H1 (cell line): ENCODE measurements at regions not wholly inside any gene's neighbourhood (a gene's known extent, or its start where the extent isn't known, plus 50 kb on each side); places are given as distances from the start of the nearest gene placed in this dataset.
A peak's percentile ranks its signal among the peaks of the same experiment; 100 is the strongest.

Experiments
- CTCF ChIA-PET: fragments of 300-600 bp; sonication (Branson Sonifier 250); formaldehyde crosslinking; loops from one replicate; lab custom pipeline; 2021; ENCODE audit not compliant: partially characterized antibody; lab: Charles Lee
- POLR2A ChIA-PET: fragments of 300-600 bp; sonication (Branson Sonifier 250); formaldehyde crosslinking; loops from one replicate; lab custom pipeline; 2021; ENCODE audit warnings: inconsistent platforms; ENCODE audit not compliant: partially characterized antibody; lab: Charles Lee
- DNase-seq, 2 experiments: peaks; one replicate each; pipeline versions ENCODE4 v3.0.0 to v3.0.0-alpha.2; 2010 to 2022; ENCODE audit warnings: low spot score in 2 of 2, low read depth in 1 of 2, mixed read lengths in 1 of 2
- FAIRE-seq: peaks from 2 replicates; lab custom pipeline; 2011; peaks lifted over from hg19 to GRCh38; lab: Jason Lieb, UNC
- H2AFZ ChIP-seq: 2 replicates; pipeline ENCODE4 v1.8.1; 2012; ENCODE audit warnings: low read length, inconsistent platforms
- H2AK5ac ChIP-seq: 2 replicates; pipeline ENCODE4 v1.6.1; 2013; ENCODE audit warnings: low read depth, low read length
- H2BK120ac ChIP-seq: replicated peaks from 2 replicates; pipeline ENCODE3; 2013; ENCODE audit warnings: low read depth, low read length, inconsistent platforms
- H2BK12ac ChIP-seq: 2 replicates; pipeline ENCODE4 v1.6.1; 2013; ENCODE audit warnings: low read depth, low read length
- H2BK15ac ChIP-seq: 2 replicates; pipeline ENCODE4 v1.6.1; 2013; ENCODE audit warnings: low read length
- H2BK20ac ChIP-seq: 2 replicates; pipeline ENCODE4 v1.6.1; 2013; ENCODE audit warnings: low read length
- H2BK5ac ChIP-seq: 2 replicates; pipeline ENCODE4 v1.6.1; 2013; ENCODE audit warnings: low read depth, low read length
- H3K14ac ChIP-seq: 2 replicates; pipeline ENCODE4 v1.6.1; 2013; ENCODE audit warnings: inconsistent platforms; ENCODE audit not compliant: insufficient read length
- H3K18ac ChIP-seq: 2 replicates; pipeline ENCODE4 v1.6.1; 2013; ENCODE audit warnings: low read length; ENCODE audit errors: extremely low read depth
- H3K23ac ChIP-seq: 2 replicates; pipeline ENCODE4 v1.6.1; 2013; ENCODE audit warnings: inconsistent platforms; ENCODE audit not compliant: insufficient read length
- H3K23me2 ChIP-seq: 2 replicates; pipeline ENCODE4 v1.6.1; 2013; ENCODE audit warnings: low read depth, low read length
- H3K27ac ChIP-seq: 2 replicates; pipeline ENCODE4 v1.6.1; 2011; ENCODE audit warnings: low read depth, low read length, inconsistent platforms
- H3K27me3 ChIP-seq, 4 experiments: replicated peaks in 1 of 4; 1 replicate in 1 of 4; 2 replicates in 3 of 4; pipeline versions ENCODE4 v1.6.1 to v1.8.1; 2011 to 2013; ENCODE audit warnings: low read length in 3 of 4, mild to moderate bottlenecking in 3 of 4, inconsistent platforms in 2 of 4, mixed read lengths in 2 of 4, moderate library complexity in 1 of 4; ENCODE audit not compliant: control insufficient read depth in 3 of 4, insufficient read depth in 3 of 4; ENCODE audit errors: extremely low read depth in 1 of 4
- H3K36me3 ChIP-seq, 4 experiments: 2 replicates each; pipeline versions ENCODE4 v1.6.1 to v1.8.1; 2011 to 2013; ENCODE audit warnings: mild to moderate bottlenecking in 4 of 4, low read length in 3 of 4, moderate library complexity in 2 of 4, control low read depth in 1 of 4, inconsistent platforms in 1 of 4; ENCODE audit not compliant: insufficient read depth in 4 of 4, control insufficient read depth in 2 of 4
- H3K4ac ChIP-seq: replicated peaks from 2 replicates; pipeline ENCODE3; 2013; ENCODE audit warnings: low read length, low read depth, mixed read lengths, inconsistent platforms; ENCODE audit not compliant: insufficient read length
- H3K4me1 ChIP-seq, 4 experiments: replicated peaks in 1 of 4; 1 replicate in 1 of 4; 2 replicates in 3 of 4; pipeline versions ENCODE4 v1.6.1 to v1.8.1; 2011 to 2013; ENCODE audit warnings: low read length in 3 of 4, inconsistent platforms in 2 of 4, mixed read lengths in 1 of 4; ENCODE audit not compliant: insufficient read depth in 4 of 4, control insufficient read depth in 3 of 4
- H3K4me2 ChIP-seq, 2 experiments: 2 replicates each; pipeline versions ENCODE4 v1.6.1 to v1.8.1; 2011 to 2013; ENCODE audit warnings: low read depth in 2 of 2, low read length in 2 of 2, control low read depth in 1 of 2, inconsistent platforms in 1 of 2, mild to moderate bottlenecking in 1 of 2; ENCODE audit not compliant: insufficient read depth in 1 of 2
- H3K4me3 ChIP-seq, 4 experiments: fragments of 200-600, 300-600 bp in 1 of 4; sonication (generic), shearing (Covaris generic), sonication (Bioruptor Twin) in 1 of 4; 2 replicates each; pipeline versions ENCODE4 v1.5.1 to v1.8.1; 2011 to 2016; ENCODE audit warnings: low read length in 4 of 4, low read depth in 3 of 4, control low read depth in 2 of 4, inconsistent platforms in 2 of 4, mild to moderate bottlenecking in 2 of 4, mixed read lengths in 1 of 4, moderate library complexity in 1 of 4; ENCODE audit not compliant: insufficient read depth in 2 of 4; ENCODE audit errors: extremely low read depth in 1 of 4
- H3K56ac ChIP-seq: replicated peaks from 2 replicates; pipeline ENCODE3; 2013; ENCODE audit warnings: low read depth, mild to moderate bottlenecking, mixed read lengths, low read length, inconsistent platforms; ENCODE audit not compliant: insufficient read length
- H3K79me1 ChIP-seq: 2 replicates; pipeline ENCODE4 v1.6.1; 2013; ENCODE audit warnings: low read depth, low read length, control low read depth
- H3K79me2 ChIP-seq, 2 experiments: 2 replicates each; pipeline versions ENCODE4 v1.6.1 to v1.8.1; 2012 to 2013; ENCODE audit warnings: low read length in 2 of 2, mild to moderate bottlenecking in 2 of 2, inconsistent platforms in 1 of 2; ENCODE audit not compliant: insufficient read depth in 2 of 2, control insufficient read depth in 1 of 2
- H3K9ac ChIP-seq, 4 experiments: replicated peaks in 1 of 4; 1 replicate in 1 of 4; 2 replicates in 3 of 4; pipeline versions ENCODE4 v1.6.1 to v1.8.1; 2011 to 2013; ENCODE audit warnings: low read depth in 3 of 4, low read length in 3 of 4, control low read depth in 2 of 4, mild to moderate bottlenecking in 2 of 4, moderate library complexity in 2 of 4, inconsistent platforms in 1 of 4; ENCODE audit errors: extremely low read depth in 1 of 4
- H3K9me3 ChIP-seq, 2 experiments: 2 replicates each; pipeline versions ENCODE4 v1.6.1 to v1.8.1; 2012 to 2013; ENCODE audit warnings: mild to moderate bottlenecking in 2 of 2, moderate library complexity in 2 of 2, control low read depth in 1 of 2, inconsistent platforms in 1 of 2, low read depth in 1 of 2, low read length in 1 of 2, mixed read lengths in 1 of 2; ENCODE audit not compliant: insufficient read depth in 2 of 2
- H4K20me1 ChIP-seq, 2 experiments: replicated peaks in 1 of 2; 2 replicates each; pipeline versions ENCODE3 to v1.8.1; 2011 to 2013; ENCODE audit warnings: inconsistent platforms in 2 of 2, low read length in 2 of 2, mild to moderate bottlenecking in 1 of 2; ENCODE audit not compliant: insufficient read depth in 2 of 2, control insufficient read depth in 1 of 2
- H4K5ac ChIP-seq: 2 replicates; pipeline ENCODE4 v1.6.1; 2013; ENCODE audit warnings: low read length, low read depth, mixed read lengths, inconsistent platforms; ENCODE audit not compliant: insufficient read length
- H4K8ac ChIP-seq: 2 replicates; pipeline ENCODE4 v1.8.0; 2013; ENCODE audit warnings: mild to moderate bottlenecking, moderate library complexity, low read length, inconsistent platforms; ENCODE audit not compliant: insufficient read depth; ENCODE audit errors: extremely low read depth
- H4K91ac ChIP-seq: replicated peaks from 2 replicates; pipeline ENCODE3; 2013; ENCODE audit warnings: low read length, mixed read lengths, inconsistent platforms; ENCODE audit not compliant: insufficient read length
- FOSL1 ChIP-seq: IDR thresholded peaks from 2 replicates; pipeline ENCODE4 v1.6.1; 2011; ENCODE audit warnings: mild to moderate bottlenecking, low read depth, low read length, moderate library complexity; ENCODE audit not compliant: insufficient read depth
- JUND ChIP-seq: IDR thresholded peaks from 2 replicates; pipeline ENCODE4 v1.6.1; 2011; ENCODE audit warnings: mild to moderate bottlenecking, improper control_type of control experiment, low read length
- WGBS, 2 experiments: shearing (Covaris generic) in 1 of 2; methylation state at CpG; one replicate each; pipeline versions ENCODE4 v1.1.6 to v1.1.7; 2013 to 2015; ENCODE audit warnings: low lambda C conversion rate in 2 of 2, mixed read lengths in 2 of 2, inconsistent platforms in 1 of 2, low coverage in 1 of 2, missing lambda C conversion rate in 1 of 2; ENCODE audit not compliant: insufficient replicate concordance in 2 of 2, insufficient coverage in 1 of 2, insufficient read length in 1 of 2; ENCODE audit errors: extremely low coverage in 1 of 2, missing lambda C conversion rate in 1 of 2; 5-methylcytosine and 5-hydroxymethylcytosine counted together

DNA sequence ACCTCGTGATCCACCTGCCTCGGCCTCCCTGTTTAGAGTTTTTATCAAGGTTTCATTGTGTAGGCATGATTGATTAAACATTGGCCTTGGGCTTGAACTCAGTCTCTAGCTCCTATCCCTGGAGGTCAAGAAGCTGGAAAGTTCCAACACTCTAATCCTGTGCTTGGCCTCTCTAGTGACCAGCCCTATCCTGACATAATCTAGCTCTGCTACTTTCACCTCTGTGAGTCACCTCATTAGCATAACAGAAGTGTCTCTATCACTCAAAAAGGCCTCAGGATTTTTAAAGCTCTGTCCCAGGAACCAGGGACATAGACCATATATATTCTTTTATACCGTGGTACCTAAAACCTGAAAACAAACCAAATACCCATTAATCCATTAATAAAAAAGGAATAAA, 377.5 kb downstream of the CENPC start:
- Histone ChIP-seq H4K91ac (no peak overlapping the region), H2BK20ac (no peak overlapping the region), H3K4ac (no peak overlapping the region), H2BK12ac (no peak overlapping the region), H3K36me3 (no peaks in the 10 kb centered on the region), H3K9ac (no peak overlapping the region), H4K8ac (no peak overlapping the region), H3K27me3 (no peaks in the 10 kb centered on the region), H3K4me2 (peak overlapping the region; percentile 12 to 15; a peak in 1 of 4 replicates), H4K5ac (no peak overlapping the region), H2AFZ (peak overlapping the region; percentile 61; the same call in 1 of the 2 replicates), H2BK15ac (no peak overlapping the region), H2AK5ac (no peak overlapping the region), H3K4me3 (no peak overlapping the region), H3K9me3 (no peaks in the 10 kb centered on the region; a peak in 1 of 4 replicates), H2BK5ac (no peak overlapping the region), H3K79me1 (no peaks in the 10 kb centered on the region), H3K27ac (no peak overlapping the region), H4K20me1 (no peaks in the 10 kb centered on the region), H3K23ac (no peak overlapping the region), H3K79me2 (no peaks in the 10 kb centered on the region), H3K18ac (no peak overlapping the region), H2BK120ac (no peak overlapping the region), H3K56ac (no peak overlapping the region), H3K23me2 (no peaks in the 10 kb centered on the region), H3K14ac (no peak overlapping the region), H3K4me1 (peaks cover 0 to 8% (median 2%) of the 10 kb centered on the region in 4 experiments; a peak in 4 of 7 replicates)
- DNase-seq (no peak), FAIRE-seq (no peak)
- CTCF ChIA-PET: no interaction called here
- POLR2A ChIA-PET: no interaction called here
- WGBS, 2 experiments: 78% methylated on average over 3 of the region's 3 CpGs; no CpG with 5 or more reads in 1 of the 2 experiments
- TF ChIP-seq JUND: peak; percentile 84
- TF ChIP-seq FOSL1: no peak
